ENCODE measurements at regions not wholly inside any gene's neighbourhood (a gene's known extent, or its start where the extent isn't known, plus 50 kb on each side); places are given as distances from the start of the nearest gene placed in this dataset.

- TF ChIP-seq CTCF (IDR thresholded peaks at IDR 0.05): no peak
- H3K9ac ChIP-seq (ENCODE audit: low read depth in 2 of 2, low read length in 2 of 2): no peak overlapping the region
- H3K27ac ChIP-seq: no peak overlapping the region
- H3K36me3 ChIP-seq: no peaks in the 10 kb centered on the region
- H3K4me3 ChIP-seq: no peak overlapping the region
- H3K4me1 ChIP-seq: no peaks in the 10 kb centered on the region
- H3K27me3 ChIP-seq: no peaks in the 10 kb centered on the region
- intact Hi-C loops (cut with DNase I): no loop called here
- DNase-seq: no peak
- no peaks in the 10 kb centered on the region for H3K9me3 ChIP-seq
Measured at GRCh38 chr12:13465635-13466034, 269.1 kb downstream of the EMP1 start.

DNA sequence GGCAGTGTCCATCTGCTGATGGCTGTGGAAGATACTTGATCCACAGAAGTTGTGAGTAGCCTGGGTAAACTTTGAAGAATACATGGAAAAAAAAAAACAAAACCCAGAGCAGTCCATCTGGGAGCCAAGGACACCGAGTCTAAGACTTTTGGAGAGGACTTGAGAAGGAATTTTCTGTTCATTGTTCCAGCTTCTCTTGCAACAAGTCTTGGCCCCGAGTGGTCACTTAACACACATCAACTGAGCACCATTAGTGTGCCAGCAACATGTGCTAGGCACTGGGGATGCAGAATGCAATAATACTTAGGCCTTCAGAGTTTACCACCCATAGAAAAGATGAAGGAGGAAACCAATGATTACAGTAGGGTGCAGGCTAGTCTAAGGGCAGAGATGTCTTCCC, 266.7 kb downstream of the EMP1 start:
- TF ChIP-seq CTCF (IDR thresholded peaks at IDR 0.05): no peak
- intact Hi-C loops (cut with DNase I): no loop called here
- H3K9ac ChIP-seq (ENCODE audit: low read depth in 2 of 2, low read length in 2 of 2): no peak overlapping the region
- DNase-seq: no peak
- H3K4me1 ChIP-seq: no peaks in the 10 kb centered on the region
- no peak overlapping the region for H3K4me3 ChIP-seq
- no peaks in the 10 kb centered on the region for H3K27me3 ChIP-seq
- no peak overlapping the region for H3K27ac ChIP-seq
- H3K36me3 ChIP-seq: no peaks in the 10 kb centered on the region
- no peaks in the 10 kb centered on the region for H3K9me3 ChIP-seq

GRCh38 chr12:13462450-13462849, 265.9 kb downstream of the EMP1 start:
- intact Hi-C loops (cut with DNase I): no loop called here
- TF ChIP-seq CTCF (IDR thresholded peaks at IDR 0.05): no peak
- Histone ChIP-seq H3K36me3 (no peaks in the 10 kb centered on the region), H3K27ac (no peak overlapping the region), H3K9ac (ENCODE audit: low read depth in 2 of 2, low read length in 2 of 2) (no peak overlapping the region), H3K9me3 (no peaks in the 10 kb centered on the region), H3K4me3 (no peak overlapping the region), H3K4me1 (no peaks in the 10 kb centered on the region), H3K27me3 (no peaks in the 10 kb centered on the region)
- no peak for DNase-seq

- no peak overlapping the region for H3K9ac ChIP-seq (ENCODE audit: low read depth in 2 of 2, low read length in 2 of 2)
- H3K4me3 ChIP-seq: no peak overlapping the region
- H3K27ac ChIP-seq: no peak overlapping the region
- H3K4me1 ChIP-seq: no peaks in the 10 kb centered on the region
- intact Hi-C loops (cut with DNase I): no loop called here
- no peak for DNase-seq
- no peaks in the 10 kb centered on the region for H3K27me3 ChIP-seq
- no peaks in the 10 kb centered on the region for H3K9me3 ChIP-seq
- no peak for TF ChIP-seq CTCF (IDR thresholded peaks at IDR 0.05)
- no peaks in the 10 kb centered on the region for H3K36me3 ChIP-seq
Measured at GRCh38 chr12:13455778-13456144, 259.2 kb downstream of the EMP1 start.

- DNase-seq: no peak
- no peaks in the 10 kb centered on the region for H3K36me3 ChIP-seq
- H3K9ac ChIP-seq (ENCODE audit: low read depth in 2 of 2, low read length in 2 of 2): no peak overlapping the region
- no peaks in the 10 kb centered on the region for H3K27me3 ChIP-seq
- intact Hi-C loops (cut with DNase I): no loop called here
- no peaks in the 10 kb centered on the region for H3K9me3 ChIP-seq
- H3K4me3 ChIP-seq: no peak overlapping the region
- H3K27ac ChIP-seq: no peak overlapping the region
- no peaks in the 10 kb centered on the region for H3K4me1 ChIP-seq
- TF ChIP-seq CTCF (IDR thresholded peaks at IDR 0.05): no peak
Measured at GRCh38 chr12:13454991-13455777, 258.7 kb downstream of the EMP1 start.

Data from colonic mucosa (tissue), 4 donors.